NOMO-1 treated with DMSO at 0.1 percent for 48 hours (cell line): ENCODE measurements at regions not wholly inside any gene's neighbourhood (a gene's known extent, or its start where the extent isn't known, plus 50 kb on each side); places are given as distances from the start of the nearest gene placed in this dataset.
"Not testable (repeated sequence)": the region's sequence is repeated elsewhere in the genome, so short reads cannot be mapped to it uniquely, and the experiment has no call there.

Source experiments
- DNase-seq: peaks from one replicate; lab custom pipeline; 2025; ENCODE audit not compliant: unreplicated experiment; lab: John Stamatoyannopoulos, UW

DNA sequence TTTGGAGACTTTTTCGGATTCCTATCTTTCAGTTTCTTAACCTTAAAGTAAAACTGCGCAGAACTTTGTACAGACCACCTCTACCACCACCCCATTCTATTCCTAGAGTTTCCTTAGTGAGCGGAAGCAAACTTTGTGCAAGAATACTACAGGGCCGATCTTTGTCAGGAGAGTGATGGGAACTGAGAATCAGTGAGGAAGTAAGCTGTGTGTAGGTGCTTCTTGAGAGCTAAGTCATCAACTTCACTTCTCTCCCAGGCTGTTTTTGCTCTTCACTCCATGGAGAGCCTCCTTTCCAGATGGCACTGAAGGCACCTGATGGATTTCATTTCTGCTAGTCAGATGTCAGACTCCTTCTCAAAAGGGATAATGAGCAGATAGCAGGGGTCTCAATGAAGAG lies 127.3 kb downstream of the SPATA31D1 start:
- DNase-seq, result no peak

- DNase-seq, result no peak
These were observed 128.0 kb downstream of the SPATA31D1 start for GRCh38 chr9:82116556-82116955.

DNA sequence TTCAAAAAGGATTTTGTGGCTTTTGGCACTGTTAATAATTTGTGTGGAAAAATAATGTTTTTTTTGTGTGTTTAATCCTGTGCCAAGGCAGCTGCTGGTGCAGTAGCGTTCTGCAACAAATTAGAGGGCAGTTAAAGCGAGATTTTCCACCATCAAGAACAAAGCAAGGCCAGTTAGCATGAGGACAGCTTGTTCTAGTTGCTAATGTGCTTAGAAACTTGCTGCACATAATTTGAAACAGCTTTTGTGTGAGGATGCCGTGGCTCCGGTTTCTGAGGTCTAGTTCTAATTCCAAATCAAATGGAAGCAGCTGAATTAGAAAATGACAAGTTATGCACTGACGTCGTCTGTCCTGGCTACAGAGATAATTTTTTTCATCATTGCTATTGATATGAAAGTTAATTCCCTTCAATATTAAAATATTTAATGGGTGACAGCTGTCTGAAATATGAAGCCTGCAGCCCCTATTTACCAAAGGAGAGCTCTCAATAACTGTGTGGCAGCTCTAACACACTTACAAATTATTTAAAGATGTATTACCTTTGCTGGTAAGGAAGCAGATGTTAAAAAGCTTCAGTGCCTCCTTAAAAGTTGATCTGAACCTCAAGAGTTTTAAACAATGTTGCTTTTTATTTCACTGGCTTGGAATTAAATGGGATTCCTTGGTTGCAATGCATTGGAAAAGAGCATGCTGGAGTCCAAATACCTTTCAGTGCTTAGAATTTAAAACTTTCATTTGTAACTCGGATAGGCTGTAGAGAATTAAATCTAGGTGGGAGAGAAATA lies 128.6 kb downstream of the SPATA31D1 start:
- DNase-seq, result no peak

- no peak for DNase-seq
These were observed 134.2 kb downstream of the SPATA31D1 start for GRCh38 chr9:82122731-82123130.

GRCh38 chr9:82124090-82124489 lies 135.5 kb downstream of the SPATA31D1 start:
- no peak for DNase-seq

DNA sequence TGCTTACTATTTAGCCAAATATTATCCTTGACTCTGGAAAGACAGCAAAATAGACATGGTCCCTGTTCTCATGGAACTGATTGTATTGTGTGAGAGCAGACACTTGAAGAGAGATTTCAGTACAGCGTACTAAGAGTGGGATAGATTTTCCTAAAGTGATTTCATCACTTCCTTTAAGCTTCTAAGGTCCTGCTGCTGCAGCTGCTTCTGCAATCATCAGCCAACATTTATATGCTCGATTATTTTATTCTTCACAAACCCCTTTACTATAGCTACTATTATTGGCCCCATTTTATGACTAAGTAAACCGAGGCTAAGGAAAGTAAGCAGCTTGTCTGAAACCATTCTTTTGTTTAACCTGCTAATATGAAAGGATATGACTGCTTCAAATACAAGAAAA lies 137.7 kb downstream of the SPATA31D1 start:
- DNase-seq, result no peak

GRCh38 chr9:82127465-82127864 lies 138.9 kb downstream of the SPATA31D1 start:
- no peak for DNase-seq

GRCh38 chr9:82128011-82128696 lies 139.6 kb downstream of the SPATA31D1 start:
- no peak for DNase-seq

- DNase-seq, result no peak
These were observed 141.1 kb downstream of the SPATA31D1 start for GRCh38 chr9:82129708-82130107.

GRCh38 chr9:82130331-82131042 lies 141.9 kb downstream of the SPATA31D1 start:
- no peak for DNase-seq

- no peak for DNase-seq
These were observed 142.5 kb downstream of the SPATA31D1 start for GRCh38 chr9:82131072-82131471.

GRCh38 chr9:82132024-82132423 lies 143.5 kb downstream of the SPATA31D1 start:
- DNase-seq, result no peak

- no peak for DNase-seq
These were observed 145.4 kb downstream of the SPATA31D1 start for GRCh38 chr9:82134010-82134409.

GRCh38 chr9:82135106-82135505 lies 146.5 kb downstream of the SPATA31D1 start:
- no peak for DNase-seq

- not testable (repeated sequence) for DNase-seq
These were observed 149.5 kb downstream of the SPATA31D1 start for GRCh38 chr9:82138081-82138480.

DNA sequence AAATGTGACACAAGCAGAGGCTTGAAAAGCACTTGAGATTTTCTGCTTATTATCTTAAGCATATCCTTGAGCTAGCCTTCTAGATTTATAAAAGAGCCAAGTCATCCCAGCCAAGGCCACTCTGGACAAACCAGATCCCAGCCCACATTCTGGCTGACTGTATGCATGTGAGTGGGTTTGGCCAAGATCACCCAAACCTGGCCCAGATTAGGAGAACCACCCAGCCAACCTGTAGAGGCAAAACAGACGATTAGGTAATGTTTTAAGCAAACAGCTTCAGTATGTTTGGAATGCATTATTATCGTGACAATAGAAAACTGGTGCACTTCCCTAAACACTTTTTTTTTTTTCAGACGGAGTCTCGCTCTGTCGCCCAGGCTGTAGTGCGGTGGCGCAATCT lies 151.9 kb downstream of the SPATA31D1 start:
- no peak for DNase-seq

- DNase-seq, result no peak
These were observed 156.2 kb downstream of the SPATA31D1 start for GRCh38 chr9:82144803-82145202.

DNA sequence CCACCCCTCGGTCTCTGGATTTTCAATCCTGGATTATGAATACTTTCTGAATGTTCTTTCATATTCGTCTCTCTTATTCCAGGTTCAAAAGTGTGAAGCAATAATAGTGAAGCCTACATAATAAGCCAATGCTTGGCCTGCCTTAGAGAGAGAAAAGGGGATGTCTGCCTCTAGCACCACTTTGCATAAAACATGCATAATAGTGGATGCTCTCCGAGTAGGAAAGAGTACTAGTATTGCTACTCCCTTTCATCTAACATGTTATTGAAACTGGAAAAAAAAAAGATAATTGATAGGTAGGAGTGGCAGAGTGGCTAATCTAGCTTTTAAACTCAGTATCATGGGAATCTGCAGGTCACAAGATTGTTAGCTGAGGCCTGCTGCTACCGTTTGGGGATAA lies 158.1 kb downstream of the SPATA31D1 start:
- DNase-seq, result no peak

DNA sequence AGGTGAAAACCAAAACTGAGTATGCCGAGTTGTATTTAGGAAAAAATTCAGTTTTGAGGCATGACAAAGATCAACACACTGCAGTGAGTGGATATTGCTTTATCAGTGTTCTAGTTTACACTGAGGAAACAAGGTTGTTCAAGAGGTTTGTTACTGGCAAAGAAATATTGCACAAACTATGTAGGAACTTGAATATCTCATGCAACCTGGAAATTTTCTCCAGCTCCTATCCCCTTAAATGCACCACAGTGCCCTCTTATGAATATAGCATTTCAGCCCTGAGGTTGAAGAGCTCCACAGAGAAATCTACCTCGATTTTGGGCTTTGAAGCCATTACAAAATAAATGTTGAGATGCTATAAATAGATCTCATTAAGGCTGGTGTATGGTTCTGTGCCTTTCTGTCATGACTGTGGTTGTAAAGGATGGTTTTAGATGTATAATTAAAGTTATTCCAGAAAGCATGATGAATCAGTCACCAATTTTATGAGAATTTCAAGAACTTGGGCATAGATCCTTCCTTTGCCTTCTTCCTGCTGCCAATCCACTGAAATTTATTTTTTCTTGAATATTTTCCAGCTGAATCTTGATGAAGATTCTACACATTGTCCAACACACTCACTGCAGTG lies 159.3 kb downstream of the SPATA31D1 start:
- DNase-seq, result no peak

GRCh38 chr9:82148426-82148810 lies 159.8 kb downstream of the SPATA31D1 start:
- DNase-seq, result no peak

- DNase-seq, result no peak
These were observed 160.4 kb downstream of the SPATA31D1 start for GRCh38 chr9:82148901-82149461.
